ENCODE measurements at regions not wholly inside any gene's neighbourhood (a gene's known extent, or its start where the extent isn't known, plus 50 kb on each side); places are given as distances from the start of the nearest gene placed in this dataset.

GRCh38 chr7:17234398-17235031, 63.9 kb upstream of the AHR start:
- DNase-seq (ENCODE audit: low read depth): peak; percentile 94

GRCh38 chr7:17236171-17236570, 62.3 kb upstream of the AHR start:
- DNase-seq (ENCODE audit: low read depth): peak; percentile 17

GRCh38 chr7:17236603-17237002, 61.8 kb upstream of the AHR start:
- no peak for DNase-seq (ENCODE audit: low read depth)

GRCh38 chr7:17239046-17239445, 59.4 kb upstream of the AHR start:
- peak; percentile 16 for DNase-seq (ENCODE audit: low read depth)

GRCh38 chr7:17239683-17240521, 58.5 kb upstream of the AHR start:
- DNase-seq (ENCODE audit: low read depth): peak; percentile 86

- DNase-seq (ENCODE audit: low read depth): no peak
Observed at GRCh38 chr7:17242504-17242903, 55.9 kb upstream of the AHR start.

- DNase-seq (ENCODE audit: low read depth): no peak
Observed at GRCh38 chr7:17244786-17245185, 53.7 kb upstream of the AHR start.

GRCh38 chr7:17247357-17247756, 51.1 kb upstream of the AHR start:
- DNase-seq (ENCODE audit: low read depth): no peak

- DNase-seq (ENCODE audit: low read depth): no peak
Observed at GRCh38 chr7:17248527-17248926, 49.9 kb upstream of the AHR start.

Data from amniotic epithelial cell (primary cell).